GM19023 (cell line): ENCODE measurements at regions not wholly inside any gene's neighbourhood (a gene's known extent, or its start where the extent isn't known, plus 50 kb on each side); places are given as distances from the start of the nearest gene placed in this dataset.
"Not testable (repeated sequence)": the region's sequence is repeated elsewhere in the genome, so short reads cannot be mapped to it uniquely, and the experiment has no call there.

ENCODE experiments used
- ATAC-seq: cut with Tn5 transposase; IDR thresholded peaks from one replicate; pipeline ENCODE4 v1.9.1; 2021; ENCODE audit warnings: mild to moderate bottlenecking, moderate library complexity; ENCODE audit not compliant: unreplicated experiment

- ATAC-seq: no peak
Observed at GRCh38 chr21:22138297-22139016, 1140.2 kb downstream of the NCAM2 start.

- no peak for ATAC-seq
Observed at GRCh38 chr21:22145545-22145944, 1147.3 kb downstream of the NCAM2 start.

- ATAC-seq: no peak
Observed at GRCh38 chr21:22154579-22155274, 1156.5 kb downstream of the NCAM2 start.

GRCh38 chr21:22164912-22165311, 1166.7 kb downstream of the NCAM2 start:
- ATAC-seq: no peak

- no peak for ATAC-seq
Observed at GRCh38 chr21:22174746-22175145, 1176.5 kb downstream of the NCAM2 start.

GRCh38 chr21:22189278-22189677, 1191.1 kb downstream of the NCAM2 start:
- no peak for ATAC-seq

GRCh38 chr21:22191581-22191980, 1193.4 kb downstream of the NCAM2 start:
- ATAC-seq: no peak

GRCh38 chr21:22192766-22193165, 1194.6 kb downstream of the NCAM2 start:
- ATAC-seq: no peak

- ATAC-seq: not testable (repeated sequence)
Observed at GRCh38 chr21:22194986-22195385, 1196.8 kb downstream of the NCAM2 start.

GRCh38 chr21:22200378-22201092, 1202.3 kb downstream of the NCAM2 start:
- ATAC-seq: no peak

- no peak for ATAC-seq
Observed at GRCh38 chr21:22201126-22201525, 1202.9 kb downstream of the NCAM2 start.

- ATAC-seq: no peak
Observed at GRCh38 chr21:22201669-22202068, 1203.5 kb downstream of the NCAM2 start.

GRCh38 chr21:22209304-22209700, 1211.1 kb downstream of the NCAM2 start:
- ATAC-seq: no peak

- ATAC-seq: no peak
Observed at GRCh38 chr21:22211943-22212342, 1213.7 kb downstream of the NCAM2 start.

GRCh38 chr21:22223385-22223784, 1225.2 kb downstream of the NCAM2 start:
- peak; percentile 67 for ATAC-seq

- no peak for ATAC-seq
Observed at GRCh38 chr21:22224261-22224660, 1226.1 kb downstream of the NCAM2 start.

GRCh38 chr21:22225299-22225698, 1227.1 kb downstream of the NCAM2 start:
- no peak for ATAC-seq

GRCh38 chr21:22231013-22231412, 1232.8 kb downstream of the NCAM2 start:
- no peak for ATAC-seq

- no peak for ATAC-seq
Observed at GRCh38 chr21:22235866-22236590, 1237.8 kb downstream of the NCAM2 start.

- ATAC-seq: no peak
Observed at GRCh38 chr21:22244516-22244915, 1246.3 kb downstream of the NCAM2 start.

- no peak for ATAC-seq
Observed at GRCh38 chr21:22250355-22250754, 1252.1 kb downstream of the NCAM2 start.
